HG02610 (cell line): ENCODE measurements at regions not wholly inside any gene's neighbourhood (a gene's known extent, or its start where the extent isn't known, plus 50 kb on each side); places are given as distances from the start of the nearest gene placed in this dataset.

Source experiments
- ATAC-seq: cut with Tn5 transposase; IDR thresholded peaks from one replicate; pipeline ENCODE4 v1.9.1; 2021; ENCODE audit warnings: mild to moderate bottlenecking, moderate library complexity; ENCODE audit not compliant: unreplicated experiment

- no peak for ATAC-seq
Observed at GRCh38 chr4:168028970-168029597, 63.3 kb upstream of the ANXA10 start.

DNA sequence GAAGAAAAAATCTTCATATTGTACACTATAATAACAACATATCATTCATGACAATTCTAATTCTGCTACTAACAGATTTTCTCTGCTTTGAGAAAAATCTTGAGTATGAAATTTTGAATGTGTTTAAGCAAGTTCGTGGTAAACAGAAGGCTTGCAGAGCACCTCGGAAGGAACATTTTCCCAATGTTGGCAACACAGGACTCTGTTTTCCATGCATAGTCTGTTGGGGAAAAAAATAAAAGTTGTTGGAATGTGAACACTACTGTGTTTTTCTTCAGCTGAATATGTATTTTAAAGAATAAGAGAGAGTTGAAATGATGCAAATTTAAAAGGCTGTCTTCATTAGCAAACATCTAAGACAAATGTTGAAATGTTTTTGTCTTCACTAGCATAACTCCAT, 54.7 kb upstream of the ANXA10 start:
- ATAC-seq, result no peak

GRCh38 chr4:168039593-168039992, 52.7 kb upstream of the ANXA10 start:
- no peak for ATAC-seq
